Liver (tissue), 7 donors: ENCODE measurements at regions not wholly inside any gene's neighbourhood (a gene's known extent, or its start where the extent isn't known, plus 50 kb on each side); places are given as distances from the start of the nearest gene placed in this dataset.

Experiments used
- DNase-seq: peaks from one replicate; pipeline ENCODE4 v3.0.0-alpha.2; 2017; ENCODE audit warnings: low spot score
- H3K27ac ChIP-seq, 2 donors: one replicate each; pipeline ENCODE4 v1.7.0; 2013; ENCODE audit warnings: inconsistent platforms in 2 of 2, low read length in 2 of 2, control low read depth in 1 of 2, low read depth in 1 of 2, mild to moderate bottlenecking in 1 of 2
- H3K27me3 ChIP-seq, 4 donors: one replicate each; pipeline versions ENCODE4 v1.6.1 to v1.7.0; 2013; ENCODE audit warnings: low read length in 3 of 4, inconsistent platforms in 1 of 4, mild to moderate bottlenecking in 1 of 4, moderate library complexity in 1 of 4; ENCODE audit not compliant: control insufficient read depth in 4 of 4, insufficient read depth in 4 of 4
- H3K36me3 ChIP-seq, 4 donors: one replicate each; pipeline versions ENCODE4 v1.6.1 to v1.7.0; 2013; ENCODE audit warnings: low read length in 3 of 4, mild to moderate bottlenecking in 3 of 4, low read depth in 1 of 4, moderate library complexity in 1 of 4; ENCODE audit not compliant: control insufficient read depth in 4 of 4, insufficient read depth in 3 of 4
- H3K4me1 ChIP-seq, 4 donors: one replicate each; pipeline versions ENCODE4 v1.6.1 to v1.7.0; 2013; ENCODE audit warnings: low read length in 3 of 4, mild to moderate bottlenecking in 3 of 4, moderate library complexity in 1 of 4; ENCODE audit not compliant: control insufficient read depth in 4 of 4, insufficient read depth in 4 of 4
- H3K4me3 ChIP-seq, 3 donors: one replicate each; pipeline versions ENCODE4 v1.6.1 to v1.7.0; 2013; ENCODE audit warnings: low read length in 3 of 3, control low read depth in 1 of 3, low read depth in 1 of 3, mild to moderate bottlenecking in 1 of 3
- H3K9ac ChIP-seq, 2 donors: one replicate each; pipeline ENCODE4 v1.7.0; 2013; ENCODE audit warnings: low read length in 2 of 2, mild to moderate bottlenecking in 2 of 2, moderate library complexity in 2 of 2, control low read depth in 1 of 2, low read depth in 1 of 2
- H3K9me3 ChIP-seq, 4 donors: one replicate each; pipeline versions ENCODE4 v1.6.1 to v1.7.0; 2013; ENCODE audit warnings: low read length in 3 of 4; ENCODE audit not compliant: control insufficient read depth in 4 of 4
- FOXA2 ChIP-seq: IDR thresholded peaks from 2 replicates; pipeline ENCODE4 v1.6.1; 2016; ENCODE audit warnings: antibody characterized with exemption
- GABPA ChIP-seq, 2 donors: IDR thresholded peaks in 1 of 2; conservative IDR thresholded peaks in 1 of 2; 2 replicates each; pipeline ENCODE4 v1.6.1; 2016; ENCODE audit warnings: antibody characterized with exemption in 2 of 2, mild to moderate bottlenecking in 1 of 2, moderate library complexity in 1 of 2
- JUND ChIP-seq, 2 donors: IDR thresholded peaks; 2 replicates each; pipeline ENCODE4 v1.6.1; 2016; ENCODE audit warnings: antibody characterized with exemption in 2 of 2
- NR2F2 ChIP-seq: IDR thresholded peaks from 2 replicates; pipeline ENCODE4 v1.6.1; 2016; ENCODE audit warnings: antibody characterized with exemption
- RAD21 ChIP-seq, 2 donors: IDR thresholded peaks; 2 replicates each; pipeline ENCODE4 v1.6.1; 2016; ENCODE audit warnings: antibody characterized with exemption in 2 of 2, mild to moderate bottlenecking in 2 of 2
- TAF1 ChIP-seq: conservative IDR thresholded peaks from 2 replicates; pipeline ENCODE4 v1.6.1; 2016; ENCODE audit warnings: antibody characterized with exemption, mild to moderate bottlenecking
- WGBS: extraction: QIAGEN DNeasy Blood & Tissue Kit; methylation state at CpG from one replicate; pipeline ENCODE4 v1.1.7; 2013; 5-methylcytosine and 5-hydroxymethylcytosine counted together
- TF ChIP-seq, protein P1 (sequence below): IDR thresholded peaks from 2 replicates; pipeline ENCODE4 v1.6.1; 2016; ENCODE audit warnings: antibody characterized with exemption
- donor health status: healthy.
- donor health status: healthy.
- donor health status: healthy.
- donor health status: healthy.

DNA sequence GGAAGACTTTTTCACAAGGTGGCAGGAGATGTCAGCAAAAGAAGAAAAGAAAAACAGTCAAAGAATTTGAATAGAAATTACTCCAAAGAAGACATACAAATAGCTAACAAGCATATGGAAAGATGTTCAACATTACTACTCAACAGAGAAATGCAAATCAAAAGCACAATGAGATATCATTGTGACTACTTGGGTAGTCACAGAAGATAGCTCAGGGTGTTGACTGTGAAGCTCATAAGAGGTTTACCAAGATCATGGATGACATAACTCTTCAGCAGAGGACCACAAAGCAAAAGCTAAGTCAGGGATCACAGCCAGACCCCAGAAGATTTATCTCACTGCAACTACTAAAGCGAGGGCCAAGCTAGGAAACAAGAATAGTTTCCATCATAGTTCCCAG lies 53.0 kb upstream of the TANK start:
- Histone ChIP-seq H3K9me3 (no peaks in the 10 kb centered on the region), H3K9ac (no peak overlapping the region), H3K36me3 (no peaks in the 10 kb centered on the region), H3K4me1 (no peaks in the 10 kb centered on the region), H3K27ac (no peak overlapping the region), H3K4me3 (no peak overlapping the region), H3K27me3 (no peaks in the 10 kb centered on the region)
- no peak for TF ChIP-seq TAF1
- no peak for TF ChIP-seq GABPA (IDR thresholded peaks at IDR 0.05 in 1 of 2, conservative IDR thresholded peaks at IDR 0.05 in 1 of 2)
- TF ChIP-seq JUND (IDR thresholded peaks at IDR 0.05): no peak
- no peak for TF ChIP-seq FOXA2
- TF ChIP-seq NR2F2: no peak
- TF ChIP-seq, protein P1, sequence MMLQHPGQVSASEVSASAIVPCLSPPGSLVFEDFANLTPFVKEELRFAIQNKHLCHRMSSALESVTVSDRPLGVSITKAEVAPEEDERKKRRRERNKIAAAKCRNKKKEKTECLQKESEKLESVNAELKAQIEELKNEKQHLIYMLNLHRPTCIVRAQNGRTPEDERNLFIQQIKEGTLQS: no peak
- no peak for TF ChIP-seq RAD21 (IDR thresholded peaks at IDR 0.05)
- no peak for DNase-seq
- WGBS: 100% methylated on average over 1 of the region's 1 CpG
